ENCODE measurements at regions not wholly inside any gene's neighbourhood (a gene's known extent, or its start where the extent isn't known, plus 50 kb on each side); places are given as distances from the start of the nearest gene placed in this dataset.

DNA sequence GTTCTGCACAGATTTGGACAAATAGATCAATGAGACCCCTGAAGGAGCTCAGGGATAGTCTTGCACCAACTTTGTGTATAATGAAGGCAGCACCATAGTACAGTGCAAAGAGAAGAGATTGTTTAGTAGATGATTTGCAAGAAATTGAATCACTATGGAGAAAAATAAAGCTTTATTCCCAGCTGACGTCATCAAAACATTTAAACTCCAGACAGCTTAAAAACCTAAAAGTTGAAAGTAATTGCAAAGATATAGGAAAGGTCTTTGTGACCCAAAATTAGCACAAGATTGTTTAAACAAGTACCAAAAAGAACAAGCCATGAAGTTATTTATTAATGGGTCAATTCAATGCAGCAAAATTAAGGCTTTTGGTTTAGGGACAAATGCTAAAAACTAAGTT, 88.8 kb upstream of the BACE2 start:
- Histone ChIP-seq H2BK12ac (ENCODE audit: insufficient read length, low read depth, low read length) (no peak overlapping the region), H3K56ac (ENCODE audit: insufficient read length, low read depth, low read length) (no peak overlapping the region), H4K5ac (ENCODE audit: insufficient read length, low read depth, low read length) (no peak overlapping the region), H2BK120ac (ENCODE audit: low read depth, low read length, poor library complexity, severe bottlenecking) (no peak overlapping the region), H3K4ac (ENCODE audit: low read depth, low read length) (no peak overlapping the region), H3K23ac (ENCODE audit: insufficient read length, low read depth, low read length) (no peak overlapping the region), H2AK5ac (ENCODE audit: insufficient read length, low read length) (no peak overlapping the region), H3K14ac (ENCODE audit: insufficient read depth, low read length) (no peak overlapping the region), H3K79me2 (ENCODE audit: insufficient read depth, low read length) (no peaks in the 10 kb centered on the region), H3K27me3 (ENCODE audit: insufficient read depth, low read length) (no peaks in the 10 kb centered on the region), H2BK20ac (ENCODE audit: low read depth, low read length, poor library complexity, severe bottlenecking) (no peak overlapping the region), H3K79me1 (ENCODE audit: insufficient read depth, low read depth, low read length, poor library complexity, severe bottlenecking) (no peaks in the 10 kb centered on the region), H4K91ac (ENCODE audit: insufficient read length, low read depth, low read length) (no peak overlapping the region), H4K20me1 (ENCODE audit: control insufficient read depth, insufficient read depth, insufficient read length) (no peaks in the 10 kb centered on the region), H3K18ac (ENCODE audit: insufficient read length, low read depth, low read length) (no peak overlapping the region), H3K4me2 (ENCODE audit: insufficient read depth, insufficient read length, low read length) (no peak overlapping the region), H3K4me1 (ENCODE audit: insufficient read depth, low read length) (no peaks in the 10 kb centered on the region), H3K27ac (ENCODE audit: insufficient read length, low read depth, low read length) (no peak overlapping the region), H3K23me2 (ENCODE audit: insufficient read length, low read depth, low read length, poor library complexity, severe bottlenecking) (no peaks in the 10 kb centered on the region), H2AFZ (ENCODE audit: low read length) (no peak overlapping the region), H3T11ph (ENCODE audit: low read length) (no peak overlapping the region), H3K9ac (ENCODE audit: extremely low read depth, insufficient read length, low read length) (no peak overlapping the region), H2BK5ac (ENCODE audit: insufficient read length, low read length) (no peak overlapping the region), H4K8ac (replicated peaks; ENCODE audit: insufficient read length, low read depth, low read length) (no peak overlapping the region), H2BK15ac (ENCODE audit: low read depth, low read length) (no peak overlapping the region), H3K9me3 (ENCODE audit: control insufficient read depth, low read depth, low read length) (no peaks in the 10 kb centered on the region)
- Mint-ChIP-seq H3K9me3 (peaks cover 2 to 6% of the 10 kb centered on the region in 2 experiments; a peak in 3 of 5 replicates), H3K4me1 (peaks cover 8 to 13% of the 10 kb centered on the region in 2 experiments; a peak in 2 of 4 replicates), H3K27ac (no peak overlapping the region), H3K4me3 (no peak overlapping the region), H3K27me3 (ENCODE audit: low read depth) (peaks cover 1% of the 10 kb centered on the region; the same call in 1 of the 2 replicates), H3K36me3 (ENCODE audit: insufficient read depth in 1 of 3, low read depth in 3 of 3) (no peaks in the 10 kb centered on the region)
- no CpG with 5 or more reads among the region's 1 CpG for WGBS (ENCODE audit: extremely low coverage, insufficient read length, low lambda C conversion rate)
- DNase-seq, result no peak
- no peak for TF ChIP-seq CTCF (conservative IDR thresholded peaks at IDR 0.05)

Measured in H9 (cell line).